ENCODE measurements at regions not wholly inside any gene's neighbourhood (a gene's known extent, or its start where the extent isn't known, plus 50 kb on each side); places are given as distances from the start of the nearest gene placed in this dataset.

DNA sequence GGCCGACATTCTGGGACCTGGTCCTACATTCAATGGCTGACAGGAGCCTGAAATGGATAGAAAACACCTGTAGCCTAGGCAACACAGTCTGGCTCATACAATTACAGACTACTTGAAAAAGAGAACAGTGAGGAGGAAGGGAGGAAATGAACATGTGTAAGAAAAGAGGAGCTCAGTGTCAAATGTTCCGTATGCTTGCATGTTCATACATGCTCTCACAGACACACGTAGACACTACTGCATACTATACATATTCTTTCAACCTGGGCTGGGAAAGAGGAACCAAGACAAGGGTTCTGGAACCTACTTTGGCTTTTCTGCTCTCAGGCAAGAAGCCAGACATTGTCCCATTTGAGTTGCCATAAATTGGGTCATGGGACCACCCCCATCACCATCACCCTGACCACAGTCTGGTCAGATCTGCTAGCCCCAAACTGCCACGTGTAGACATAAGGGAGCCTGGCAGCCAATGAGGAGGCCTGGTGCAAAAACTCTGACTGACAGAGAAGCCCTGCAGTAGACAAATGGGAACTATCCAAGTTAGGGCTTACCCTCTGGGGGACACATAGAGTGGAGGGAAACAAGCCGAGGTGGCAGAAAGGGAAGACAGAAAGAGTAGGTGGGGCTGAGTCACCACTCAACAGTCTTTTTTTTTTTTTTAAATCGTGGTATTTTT lies 310.0 kb downstream of the SHQ1 start:
- H3K4me3 ChIP-seq (ENCODE audit: low read length): no peak overlapping the region
- no peak overlapping the region for H3K9ac ChIP-seq (ENCODE audit: low read depth, low read length)
- no peaks in the 10 kb centered on the region for H3K9me3 ChIP-seq (ENCODE audit: insufficient read depth, low read depth, low read length)
- peaks cover 7% of the 10 kb centered on the region for H3K4me1 ChIP-seq (ENCODE audit: insufficient read depth, low read length)
- H3K27me3 ChIP-seq (ENCODE audit: insufficient read depth, low read length): peaks cover 37% of the 10 kb centered on the region
- H3K27ac ChIP-seq (ENCODE audit: low read length): no peak overlapping the region
- no peaks in the 10 kb centered on the region for H3K36me3 ChIP-seq (ENCODE audit: insufficient read depth, low read depth, low read length)

- peaks cover 43% of the 10 kb centered on the region for H3K27me3 ChIP-seq (ENCODE audit: insufficient read depth, low read length)
- peaks cover 7% of the 10 kb centered on the region for H3K4me1 ChIP-seq (ENCODE audit: insufficient read depth, low read length)
- H3K4me3 ChIP-seq (ENCODE audit: low read length): no peak overlapping the region
- H3K9ac ChIP-seq (ENCODE audit: low read depth, low read length): no peak overlapping the region
- H3K9me3 ChIP-seq (ENCODE audit: insufficient read depth, low read depth, low read length): no peaks in the 10 kb centered on the region
- no peaks in the 10 kb centered on the region for H3K36me3 ChIP-seq (ENCODE audit: insufficient read depth, low read depth, low read length)
- no peak overlapping the region for H3K27ac ChIP-seq (ENCODE audit: low read length)
These were observed 310.8 kb downstream of the SHQ1 start for GRCh38 chr3:72537448-72537847.

DNA sequence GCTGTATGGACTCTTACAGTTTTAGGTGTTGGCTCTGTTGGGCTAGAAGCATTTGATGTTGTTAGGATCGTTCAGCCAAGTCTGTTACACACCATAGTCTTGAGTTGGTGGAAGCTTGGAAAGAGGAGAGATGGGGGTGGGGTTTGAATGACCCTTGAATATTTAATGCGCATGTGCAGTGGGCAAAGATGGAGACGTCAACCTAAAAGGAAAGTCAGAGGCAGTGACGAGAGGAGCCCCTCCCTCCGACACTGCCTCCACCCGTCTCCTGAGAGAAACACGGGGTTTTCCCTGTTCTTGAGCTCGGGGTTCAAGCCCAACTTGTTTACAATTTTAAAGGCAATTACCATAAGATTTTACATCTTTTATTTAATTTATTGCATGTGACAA lies 311.4 kb downstream of the SHQ1 start:
- H3K9ac ChIP-seq (ENCODE audit: low read depth, low read length): no peak overlapping the region

GRCh38 chr3:72536206-72536877 lies 311.9 kb downstream of the SHQ1 start:
- Histone ChIP-seq H3K4me1 (ENCODE audit: insufficient read depth, low read length) (peaks cover 7% of the 10 kb centered on the region), H3K9ac (ENCODE audit: low read depth, low read length) (no peak overlapping the region), H3K4me3 (ENCODE audit: low read length) (no peak overlapping the region; the same call in 1 of the 2 replicates), H3K9me3 (ENCODE audit: insufficient read depth, low read depth, low read length) (no peaks in the 10 kb centered on the region), H3K27ac (ENCODE audit: low read length) (no peak overlapping the region), H3K36me3 (ENCODE audit: insufficient read depth, low read depth, low read length) (no peaks in the 10 kb centered on the region), H3K27me3 (ENCODE audit: insufficient read depth, low read length) (peaks cover 48% of the 10 kb centered on the region)

More for the DNA sequence above, 311.4 kb downstream of the SHQ1 start:
- H3K4me1 ChIP-seq (ENCODE audit: insufficient read depth, low read length): peaks cover 7% of the 10 kb centered on the region
- H3K9me3 ChIP-seq (ENCODE audit: insufficient read depth, low read depth, low read length): no peaks in the 10 kb centered on the region
- H3K36me3 ChIP-seq (ENCODE audit: insufficient read depth, low read depth, low read length): no peaks in the 10 kb centered on the region
- no peak overlapping the region; the same call in 1 of the 2 replicates for H3K4me3 ChIP-seq (ENCODE audit: low read length)
- peaks cover 48% of the 10 kb centered on the region for H3K27me3 ChIP-seq (ENCODE audit: insufficient read depth, low read length)
- no peak overlapping the region for H3K27ac ChIP-seq (ENCODE audit: low read length)

DNA sequence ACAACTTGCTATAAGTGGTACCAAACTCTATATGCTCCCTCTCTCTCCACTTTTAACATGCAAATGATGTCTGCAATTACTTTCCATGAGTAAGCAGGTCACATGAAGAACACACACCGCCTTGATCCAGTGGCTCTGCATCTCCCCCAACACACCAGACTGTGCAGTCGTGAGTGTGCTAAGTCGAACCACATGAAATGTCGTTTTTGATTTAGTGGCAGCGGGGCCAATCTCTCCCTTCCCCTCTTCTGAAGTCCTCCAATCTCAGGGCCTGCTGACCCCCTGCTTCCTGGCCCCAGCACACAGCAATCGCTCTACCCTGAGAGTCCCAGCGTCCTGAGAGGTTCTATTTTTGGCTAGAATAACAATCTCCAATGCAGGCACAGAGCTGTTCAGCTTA lies 312.5 kb downstream of the SHQ1 start:
- H3K27ac ChIP-seq (ENCODE audit: low read length): no peak overlapping the region
- H3K4me3 ChIP-seq (ENCODE audit: low read length): no peak overlapping the region; the same call in 1 of the 2 replicates
- H3K4me1 ChIP-seq (ENCODE audit: insufficient read depth, low read length): peaks cover 7% of the 10 kb centered on the region
- H3K9ac ChIP-seq (ENCODE audit: low read depth, low read length): no peak overlapping the region
- H3K27me3 ChIP-seq (ENCODE audit: insufficient read depth, low read length): peaks cover 48% of the 10 kb centered on the region
- no peaks in the 10 kb centered on the region for H3K9me3 ChIP-seq (ENCODE audit: insufficient read depth, low read depth, low read length)
- no peaks in the 10 kb centered on the region for H3K36me3 ChIP-seq (ENCODE audit: insufficient read depth, low read depth, low read length)

- Histone ChIP-seq H3K9me3 (ENCODE audit: insufficient read depth, low read depth, low read length) (no peaks in the 10 kb centered on the region), H3K4me3 (ENCODE audit: low read length) (no peak overlapping the region), H3K4me1 (ENCODE audit: insufficient read depth, low read length) (peaks cover 7% of the 10 kb centered on the region), H3K36me3 (ENCODE audit: insufficient read depth, low read depth, low read length) (no peaks in the 10 kb centered on the region), H3K27me3 (ENCODE audit: insufficient read depth, low read length) (peaks cover 44% of the 10 kb centered on the region), H3K9ac (ENCODE audit: low read depth, low read length) (no peak overlapping the region), H3K27ac (ENCODE audit: low read length) (no peak overlapping the region)
These were observed 314.4 kb downstream of the SHQ1 start for GRCh38 chr3:72533591-72534473.

- no peak overlapping the region for H3K9ac ChIP-seq (ENCODE audit: low read depth, low read length)
- H3K27ac ChIP-seq (ENCODE audit: low read length): no peak overlapping the region
- H3K27me3 ChIP-seq (ENCODE audit: insufficient read depth, low read length): peaks cover 33% of the 10 kb centered on the region
- no peak overlapping the region for H3K4me3 ChIP-seq (ENCODE audit: low read length)
- peaks cover under 1% of the 10 kb centered on the region; the same call in 1 of the 2 replicates for H3K4me1 ChIP-seq (ENCODE audit: insufficient read depth, low read length)
- no peaks in the 10 kb centered on the region for H3K36me3 ChIP-seq (ENCODE audit: insufficient read depth, low read depth, low read length)
- no peaks in the 10 kb centered on the region for H3K9me3 ChIP-seq (ENCODE audit: insufficient read depth, low read depth, low read length)
These were observed 317.8 kb downstream of the SHQ1 start for GRCh38 chr3:72530426-72530825.

DNA sequence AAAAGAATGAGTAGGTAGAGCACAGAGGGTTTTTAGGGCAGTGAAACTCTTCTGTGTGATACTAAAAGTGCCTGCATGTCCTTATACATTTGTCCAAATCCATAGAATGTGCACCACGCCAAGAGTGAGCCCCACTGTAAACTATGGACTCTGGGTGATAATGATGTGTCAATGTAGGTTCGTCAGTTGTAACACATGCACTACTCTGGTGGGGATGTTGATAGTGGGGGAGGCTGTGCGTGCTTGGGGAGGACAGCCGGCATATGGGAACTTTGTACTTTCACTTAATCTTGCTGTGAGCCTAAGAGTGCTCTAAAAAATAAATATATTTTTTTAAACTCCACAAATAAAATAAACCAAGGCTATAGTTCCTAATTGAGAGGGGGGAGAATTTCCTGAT lies 319.2 kb downstream of the SHQ1 start:
- no peak overlapping the region for H3K27ac ChIP-seq (ENCODE audit: low read length)
- H3K4me1 ChIP-seq (ENCODE audit: insufficient read depth, low read length): no peaks in the 10 kb centered on the region
- no peak overlapping the region for H3K9ac ChIP-seq (ENCODE audit: low read depth, low read length)
- H3K4me3 ChIP-seq (ENCODE audit: low read length): no peak overlapping the region
- no peaks in the 10 kb centered on the region for H3K36me3 ChIP-seq (ENCODE audit: insufficient read depth, low read depth, low read length)
- H3K9me3 ChIP-seq (ENCODE audit: insufficient read depth, low read depth, low read length): no peaks in the 10 kb centered on the region
- peaks cover 20% of the 10 kb centered on the region; the same call in 1 of the 2 replicates for H3K27me3 ChIP-seq (ENCODE audit: insufficient read depth, low read length)

- no peak overlapping the region for H3K9ac ChIP-seq (ENCODE audit: low read depth, low read length)
- H3K27ac ChIP-seq (ENCODE audit: low read length): no peak overlapping the region
- no peaks in the 10 kb centered on the region for H3K4me1 ChIP-seq (ENCODE audit: insufficient read depth, low read length)
- H3K27me3 ChIP-seq (ENCODE audit: insufficient read depth, low read length): no peaks in the 10 kb centered on the region
- no peaks in the 10 kb centered on the region for H3K36me3 ChIP-seq (ENCODE audit: insufficient read depth, low read depth, low read length)
- H3K4me3 ChIP-seq (ENCODE audit: low read length): no peak overlapping the region
- H3K9me3 ChIP-seq (ENCODE audit: insufficient read depth, low read depth, low read length): no peaks in the 10 kb centered on the region
These were observed 324.7 kb downstream of the SHQ1 start for GRCh38 chr3:72523429-72524151.

DNA sequence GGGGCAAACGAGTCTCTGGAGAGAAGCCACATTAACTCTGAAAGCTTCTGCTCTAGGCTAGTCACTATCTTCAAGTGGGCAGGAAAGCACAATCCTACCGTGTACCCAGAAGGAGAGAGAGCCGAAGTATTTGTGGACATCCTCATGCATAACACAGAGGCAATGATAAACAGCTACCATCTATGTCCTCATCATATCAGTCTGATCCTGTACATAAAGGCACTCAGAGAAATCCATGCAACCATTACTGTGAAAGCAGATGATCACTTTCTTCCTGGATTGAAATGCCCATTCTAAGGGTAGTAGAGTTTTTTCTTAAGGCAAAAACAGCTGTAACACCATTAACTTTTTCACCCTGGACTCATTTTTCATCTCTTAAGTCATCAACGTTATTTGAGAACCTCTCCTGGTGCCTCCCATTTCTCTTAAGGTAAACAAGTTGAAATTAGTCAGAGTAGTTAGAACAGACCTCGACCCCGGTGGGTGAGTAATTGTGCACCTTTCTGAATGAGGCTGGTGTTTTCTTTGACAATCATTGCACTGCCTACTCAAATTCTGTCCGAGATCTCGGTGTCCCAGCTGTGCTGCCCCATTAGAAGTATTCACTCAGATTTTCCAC lies 327.4 kb downstream of the SHQ1 start:
- no peaks in the 10 kb centered on the region for H3K4me1 ChIP-seq (ENCODE audit: insufficient read depth, low read length)
- no peaks in the 10 kb centered on the region for H3K27me3 ChIP-seq (ENCODE audit: insufficient read depth, low read length)
- H3K9ac ChIP-seq (ENCODE audit: low read depth, low read length): no peak overlapping the region
- no peaks in the 10 kb centered on the region for H3K36me3 ChIP-seq (ENCODE audit: insufficient read depth, low read depth, low read length)
- no peak overlapping the region for H3K4me3 ChIP-seq (ENCODE audit: low read length)
- no peak overlapping the region for H3K27ac ChIP-seq (ENCODE audit: low read length)
- no peaks in the 10 kb centered on the region for H3K9me3 ChIP-seq (ENCODE audit: insufficient read depth, low read depth, low read length)
